ENCODE measurements at regions not wholly inside any gene's neighbourhood (a gene's known extent, or its start where the extent isn't known, plus 50 kb on each side); places are given as distances from the start of the nearest gene placed in this dataset.
"Not testable (repeated sequence)": the region's sequence is repeated elsewhere in the genome, so short reads cannot be mapped to it uniquely, and the experiment has no call there.

DNA sequence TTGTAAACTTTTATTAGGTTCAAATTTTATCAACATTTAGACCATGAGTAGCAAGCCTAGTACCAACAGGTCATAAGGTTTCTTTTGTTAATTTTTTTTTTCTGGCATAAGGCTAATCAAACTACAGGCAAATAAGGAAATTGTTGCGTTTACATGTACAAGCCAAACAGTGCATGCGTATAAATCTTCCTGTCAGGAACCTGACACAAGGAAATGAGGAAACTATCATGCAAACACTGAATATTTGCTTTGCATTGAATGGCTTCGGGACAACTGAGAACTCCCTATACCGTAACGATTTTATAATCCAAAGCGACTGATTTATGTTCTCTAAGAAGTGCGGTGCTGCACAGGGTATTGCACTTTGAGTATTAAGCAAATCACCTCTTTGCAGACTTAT is 133.0 kb upstream of the TRPC4 start:
- no peak for DNase-seq (ENCODE audit: low read depth, low spot score)

DNA sequence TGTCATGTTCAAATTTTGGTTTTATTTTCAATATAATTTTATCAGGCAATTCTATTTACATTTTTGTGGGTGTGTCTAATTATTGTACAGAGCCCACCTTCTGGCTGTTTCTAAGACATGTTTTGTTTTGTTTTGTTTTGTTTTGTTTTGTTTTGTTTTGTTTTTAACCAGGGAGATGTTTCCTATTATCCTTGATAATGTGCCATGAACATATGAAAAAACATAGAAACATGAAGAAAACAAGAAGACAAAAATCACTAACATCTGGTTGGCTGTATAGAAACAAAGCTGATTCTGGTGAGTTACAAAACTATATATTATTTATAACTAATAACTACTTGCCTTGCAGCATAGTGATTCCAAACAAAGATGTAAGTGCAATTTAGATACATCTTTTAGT is 128.1 kb upstream of the TRPC4 start:
- DNase-seq (ENCODE audit: low read depth, low spot score), result no peak

DNA sequence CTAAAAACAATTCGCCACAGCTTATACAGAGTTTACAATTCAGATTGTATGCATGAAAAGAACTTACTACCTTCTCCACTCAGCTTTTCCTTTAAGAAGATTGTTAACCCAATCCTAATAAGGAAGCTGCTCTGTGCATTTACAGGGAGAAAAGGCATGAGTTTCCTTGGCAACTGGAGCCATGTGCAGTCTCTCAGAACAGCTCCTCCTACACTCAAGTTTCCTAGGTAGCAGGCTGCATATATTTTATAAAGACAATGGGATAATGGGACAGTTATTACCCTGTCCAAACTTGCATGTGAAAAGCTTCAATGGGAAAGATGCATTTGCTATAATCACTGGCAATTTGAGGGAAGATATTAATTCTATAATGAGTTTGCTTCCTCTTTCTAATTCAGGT is 125.5 kb upstream of the TRPC4 start:
- DNase-seq (ENCODE audit: low read depth, low spot score), result no peak

DNA sequence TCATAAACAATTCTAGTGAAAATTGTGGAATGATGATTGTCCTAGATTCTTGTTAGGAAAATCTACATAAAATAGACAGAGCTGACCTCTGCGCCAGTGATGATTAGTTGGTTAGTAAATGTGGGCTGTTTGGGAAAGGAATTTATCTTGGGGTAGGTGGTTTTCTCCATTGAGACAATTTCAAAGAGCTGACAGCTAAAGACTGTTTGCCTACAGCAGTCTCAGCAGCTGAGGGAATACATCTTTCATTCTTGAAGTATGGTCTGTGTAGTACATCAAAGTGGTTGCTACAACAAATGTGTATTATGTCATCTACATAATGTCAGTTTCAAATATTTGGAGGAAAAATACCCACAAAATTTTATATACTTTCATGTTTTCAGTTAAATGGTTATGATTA is 117.2 kb upstream of the TRPC4 start:
- DNase-seq (ENCODE audit: low read depth, low spot score), result no peak

DNA sequence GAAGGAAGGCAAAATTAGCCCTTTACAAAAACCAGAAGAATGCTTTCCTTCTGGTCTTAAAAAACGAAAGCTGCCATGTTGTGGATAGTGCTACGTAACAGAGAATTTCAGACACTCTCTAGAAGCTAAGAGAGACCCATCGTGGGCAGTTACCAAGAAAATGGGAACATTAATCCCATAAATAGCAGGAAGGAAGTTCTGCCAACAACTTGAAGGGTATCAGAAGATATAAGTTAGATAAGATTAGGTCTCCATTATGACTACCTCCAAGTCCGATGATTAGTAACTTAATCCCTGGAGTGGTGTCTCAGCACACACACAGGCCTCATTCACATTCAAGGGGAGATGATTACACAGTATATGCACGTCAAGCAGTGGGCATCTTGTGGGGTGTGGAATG is 115.7 kb upstream of the TRPC4 start:
- no peak for DNase-seq (ENCODE audit: low read depth, low spot score)

DNA sequence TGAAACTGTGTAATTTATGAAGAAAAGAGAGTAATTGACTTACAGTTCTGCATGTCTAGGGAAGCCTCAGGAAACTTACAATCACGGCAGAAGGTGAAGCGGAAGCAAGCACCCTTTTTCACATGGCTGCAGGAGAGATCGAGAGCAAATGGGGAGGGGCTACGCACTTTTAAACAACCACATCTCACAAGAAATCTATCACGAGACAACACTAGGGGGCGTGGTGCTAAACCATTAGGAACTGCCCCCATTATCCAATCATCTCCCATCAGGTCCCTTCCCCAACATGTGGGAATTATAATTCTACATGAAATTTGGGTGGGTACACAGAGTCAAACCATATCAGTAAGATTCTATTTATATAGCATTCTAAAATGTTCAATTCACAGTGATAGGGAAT is 114.8 kb upstream of the TRPC4 start:
- no peak for DNase-seq (ENCODE audit: low read depth, low spot score)

DNA sequence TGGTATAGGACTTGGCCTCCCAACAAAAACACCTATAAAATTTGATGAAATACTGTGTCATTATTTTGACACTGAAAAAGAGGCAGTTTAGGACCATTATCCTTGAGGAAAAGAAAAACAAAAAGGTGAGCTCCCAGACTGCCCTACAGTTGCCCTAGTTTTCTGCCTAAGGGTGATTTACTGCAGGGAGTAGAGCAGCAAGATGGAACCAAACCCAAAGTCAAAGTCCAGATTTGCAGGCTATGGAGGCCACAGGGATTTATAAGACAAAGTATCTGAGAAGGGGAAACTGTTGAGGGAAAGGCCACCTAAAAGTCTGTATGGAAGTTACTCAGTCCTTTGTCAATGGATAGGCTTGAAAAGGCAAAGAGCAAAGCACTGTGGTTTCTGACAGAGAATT is 112.4 kb upstream of the TRPC4 start:
- no peak for DNase-seq (ENCODE audit: low read depth, low spot score)

DNA sequence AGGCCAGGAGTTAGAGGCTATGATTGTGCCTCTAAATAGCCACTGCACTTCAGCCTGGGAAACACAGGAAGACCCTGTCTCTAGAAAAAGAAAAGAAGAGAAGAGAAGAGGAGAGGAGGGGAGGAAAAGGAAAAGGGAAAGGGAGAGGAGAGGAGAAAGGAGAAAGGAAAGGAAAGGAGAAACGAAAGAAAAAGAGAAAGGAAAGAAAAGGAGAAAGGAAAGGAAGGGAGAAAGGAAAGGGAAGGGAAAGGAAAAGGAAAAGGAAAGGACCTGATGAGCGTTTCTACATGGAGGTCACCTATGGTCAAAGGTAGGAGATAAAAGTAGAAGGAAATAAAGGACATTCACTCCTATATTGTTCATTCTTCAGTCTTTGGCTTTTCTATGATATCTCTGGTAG is 109.1 kb upstream of the TRPC4 start:
- no peak for DNase-seq (ENCODE audit: low read depth, low spot score)

DNA sequence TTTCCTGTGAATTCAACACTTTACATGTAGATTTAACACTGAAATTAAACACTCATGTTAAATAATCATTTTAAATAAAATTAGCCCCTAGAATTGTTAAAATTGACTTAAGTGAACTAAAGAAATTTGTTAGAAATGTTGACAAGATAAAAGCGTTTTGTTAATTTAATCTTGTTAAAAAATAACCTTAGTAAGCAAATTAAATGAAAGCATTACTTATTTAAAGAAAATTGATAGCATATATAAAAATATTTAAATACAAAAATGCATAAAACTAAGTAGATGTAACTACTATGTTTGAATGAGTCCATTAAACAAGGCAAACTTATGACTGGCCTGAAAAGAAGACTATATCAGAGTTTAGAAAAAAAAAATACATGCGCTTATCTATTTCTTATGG is 99.0 kb upstream of the TRPC4 start:
- DNase-seq (ENCODE audit: low read depth, low spot score), result no peak

DNA sequence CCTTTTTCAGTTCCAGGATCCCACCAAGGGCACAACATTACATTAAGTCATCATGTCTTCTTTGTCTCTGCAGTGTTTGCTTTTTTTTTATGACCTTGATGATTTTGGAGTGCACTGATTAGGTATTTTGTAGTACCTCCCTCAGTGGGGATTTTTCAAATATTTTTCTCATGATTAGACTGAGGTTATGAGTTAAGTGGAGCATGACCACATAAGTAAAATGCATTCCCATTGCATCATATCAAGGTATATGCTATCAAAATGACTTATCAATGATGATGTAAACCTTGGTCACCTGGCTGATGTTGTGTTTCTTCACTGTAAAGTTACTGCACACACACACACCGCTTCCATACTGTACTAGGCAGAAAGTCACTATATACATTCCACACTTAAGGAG is 96.7 kb upstream of the TRPC4 start:
- DNase-seq (ENCODE audit: low read depth, low spot score), result no peak

DNA sequence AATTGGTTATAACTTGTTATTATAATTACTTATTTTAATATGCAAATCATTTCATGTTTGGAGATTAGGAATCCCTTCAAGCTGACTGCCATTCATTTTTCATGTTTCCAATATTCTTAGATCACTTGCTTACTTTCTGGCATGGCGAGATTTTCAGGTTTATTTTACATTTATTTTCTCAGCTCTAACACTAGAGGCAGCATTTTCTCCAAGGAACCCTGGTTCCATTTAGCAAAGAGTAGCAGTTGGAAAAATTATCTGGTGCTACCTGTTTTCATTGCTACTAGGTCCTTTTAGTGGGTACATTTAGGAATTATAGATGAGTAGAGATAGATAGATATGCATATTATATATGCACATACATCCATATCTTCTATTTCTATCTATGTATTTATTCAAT is 90.9 kb upstream of the TRPC4 start:
- no peak for DNase-seq (ENCODE audit: low read depth, low spot score)

DNA sequence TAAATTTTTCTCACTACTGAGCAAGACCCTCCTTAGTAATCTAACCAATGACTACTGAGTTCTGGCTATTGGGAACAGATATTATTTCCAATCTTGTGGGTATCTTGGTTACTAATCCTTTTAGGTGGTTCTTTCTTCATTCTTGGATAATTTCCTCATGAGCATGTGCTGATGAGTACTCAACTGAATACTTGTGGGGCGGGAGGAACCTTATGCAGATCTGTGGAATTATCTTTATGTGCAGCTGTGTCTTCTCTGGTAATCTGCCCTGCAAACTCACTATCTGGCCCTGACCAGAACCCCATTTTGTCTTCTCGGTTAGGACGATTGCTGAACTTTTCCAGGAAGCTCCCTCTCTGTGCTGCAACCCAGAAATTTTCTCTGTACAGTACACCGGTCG is 89.7 kb upstream of the TRPC4 start:
- no peak for DNase-seq (ENCODE audit: low read depth, low spot score)

DNA sequence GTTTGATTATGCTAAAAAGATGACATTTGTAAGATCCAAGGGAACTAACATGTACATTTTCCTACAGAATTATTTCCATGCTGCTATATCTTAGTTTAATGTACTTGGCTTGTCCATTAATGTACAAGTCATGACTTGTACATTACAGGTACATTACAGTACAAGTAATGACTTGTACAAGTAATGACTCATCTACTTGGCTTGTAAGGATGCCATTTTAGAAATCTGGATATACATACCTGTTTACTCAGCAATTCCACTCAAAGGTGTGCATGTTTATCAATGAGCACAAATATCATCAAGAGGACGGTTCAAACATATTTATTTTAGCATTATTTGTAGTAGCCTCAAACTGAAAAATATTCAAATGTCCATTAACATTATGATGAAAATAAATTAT is 87.0 kb upstream of the TRPC4 start:
- no peak for DNase-seq (ENCODE audit: low read depth, low spot score)

DNA sequence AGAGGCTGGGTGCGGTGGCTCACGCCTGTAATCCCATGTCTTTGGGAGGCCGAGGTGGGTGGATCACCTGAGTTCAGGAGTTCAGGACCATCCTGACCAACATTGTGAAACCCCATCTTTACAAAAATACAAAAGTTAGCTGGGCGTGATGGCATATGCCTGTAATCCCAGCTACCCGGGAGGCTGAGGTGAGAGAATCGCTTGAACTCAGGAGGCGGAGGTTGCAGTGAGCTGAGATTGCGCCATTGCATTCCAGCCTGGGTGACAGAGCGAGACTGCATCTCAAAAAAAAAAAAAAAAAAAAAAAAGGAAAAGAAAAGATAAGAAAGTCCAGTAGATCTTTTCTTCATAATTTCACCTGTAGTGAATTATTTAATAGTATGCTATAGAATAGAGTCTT is 85.0 kb upstream of the TRPC4 start:
- not testable (repeated sequence) for DNase-seq (ENCODE audit: low read depth, low spot score)

DNA sequence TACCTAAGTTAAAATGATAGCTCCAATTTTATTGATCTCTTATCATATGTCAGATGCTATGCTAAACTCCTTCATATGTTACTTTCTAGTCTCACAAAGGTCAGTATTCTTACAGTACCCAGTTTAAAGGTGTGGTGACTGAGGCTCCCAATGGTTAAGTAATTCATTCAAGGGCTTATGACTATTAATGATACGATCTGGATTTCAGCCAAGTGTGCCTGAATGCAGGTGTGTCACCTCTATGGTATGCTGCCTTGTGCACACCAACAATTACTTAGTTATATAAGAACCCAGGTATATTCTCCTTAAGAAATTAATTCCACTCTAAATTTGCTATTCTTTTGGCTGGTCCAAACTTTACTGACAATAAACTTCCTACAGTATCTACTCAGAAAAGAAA is 84.6 kb upstream of the TRPC4 start:
- DNase-seq (ENCODE audit: low read depth, low spot score), result no peak

DNA sequence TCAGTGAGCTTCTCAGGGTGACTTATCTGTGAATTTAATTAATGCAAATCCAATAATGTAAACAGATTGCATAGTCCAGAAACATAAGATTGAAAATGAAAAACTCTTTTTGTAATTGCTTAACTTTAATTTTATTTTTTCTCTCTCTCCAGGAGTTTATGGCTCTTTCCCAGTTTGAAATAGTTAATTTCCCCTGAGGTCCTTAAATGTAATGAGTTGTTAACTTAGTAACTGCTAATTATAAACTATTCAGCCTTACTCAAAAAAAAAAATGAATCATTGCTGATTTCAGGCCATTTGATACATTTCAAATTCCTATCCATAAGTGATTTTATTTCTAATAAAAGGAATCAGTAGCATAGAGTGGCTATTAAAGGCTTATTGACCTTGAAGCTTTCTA is 84.1 kb upstream of the TRPC4 start:
- DNase-seq (ENCODE audit: low read depth, low spot score), result no peak

DNA sequence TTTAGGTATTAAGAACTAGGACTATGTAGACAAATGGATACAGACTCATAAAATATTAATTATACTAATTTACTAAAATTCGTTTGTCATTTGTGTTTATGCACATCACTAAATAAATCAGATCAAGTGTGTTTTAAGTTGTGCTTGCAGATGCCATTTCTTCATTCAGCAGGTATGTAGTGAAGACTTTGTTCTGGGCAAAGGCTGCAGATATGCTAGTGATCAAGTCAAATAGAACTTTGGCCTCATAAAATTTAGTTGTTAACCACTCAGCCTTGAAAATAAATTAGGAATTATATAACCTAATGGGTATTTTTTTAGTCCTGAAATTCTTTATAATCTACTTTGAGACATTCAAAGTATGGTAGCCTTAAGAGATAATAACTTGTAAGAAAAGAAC is 80.4 kb upstream of the TRPC4 start:
- DNase-seq (ENCODE audit: low read depth, low spot score), result no peak

DNA sequence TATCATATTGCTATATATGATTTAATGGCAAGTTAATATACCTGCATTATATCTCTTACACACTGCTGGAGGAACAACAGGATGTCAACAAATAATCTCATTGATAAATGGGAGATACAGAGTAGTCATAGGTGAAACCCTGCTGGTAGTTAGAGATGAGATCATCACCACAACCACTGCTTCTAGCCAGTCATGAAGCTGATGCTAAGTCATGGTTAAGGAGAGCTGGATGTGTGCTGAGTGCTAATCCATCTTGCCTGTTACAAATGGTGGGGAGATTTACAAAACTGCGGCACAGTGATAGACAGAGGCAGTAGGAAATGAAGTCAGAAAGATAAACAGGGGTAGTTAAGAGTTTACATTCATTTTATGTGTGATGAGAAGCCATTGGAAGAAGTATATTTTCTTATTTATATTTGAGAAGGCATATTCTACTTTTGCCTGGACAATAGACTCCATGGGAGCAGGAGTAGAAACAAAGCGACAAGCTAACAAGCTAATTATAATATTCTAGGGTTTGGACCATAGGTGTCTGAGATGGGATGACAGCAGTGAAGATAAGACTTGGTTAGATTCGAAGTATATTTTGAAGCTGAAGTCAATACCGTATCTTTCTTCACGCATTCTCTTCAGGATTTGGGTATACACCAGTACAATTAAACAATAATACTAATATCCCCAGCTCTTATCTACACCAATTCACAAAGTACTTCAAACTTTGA is 78.0 kb upstream of the TRPC4 start:
- no peak for DNase-seq (ENCODE audit: low read depth, low spot score)

DNA sequence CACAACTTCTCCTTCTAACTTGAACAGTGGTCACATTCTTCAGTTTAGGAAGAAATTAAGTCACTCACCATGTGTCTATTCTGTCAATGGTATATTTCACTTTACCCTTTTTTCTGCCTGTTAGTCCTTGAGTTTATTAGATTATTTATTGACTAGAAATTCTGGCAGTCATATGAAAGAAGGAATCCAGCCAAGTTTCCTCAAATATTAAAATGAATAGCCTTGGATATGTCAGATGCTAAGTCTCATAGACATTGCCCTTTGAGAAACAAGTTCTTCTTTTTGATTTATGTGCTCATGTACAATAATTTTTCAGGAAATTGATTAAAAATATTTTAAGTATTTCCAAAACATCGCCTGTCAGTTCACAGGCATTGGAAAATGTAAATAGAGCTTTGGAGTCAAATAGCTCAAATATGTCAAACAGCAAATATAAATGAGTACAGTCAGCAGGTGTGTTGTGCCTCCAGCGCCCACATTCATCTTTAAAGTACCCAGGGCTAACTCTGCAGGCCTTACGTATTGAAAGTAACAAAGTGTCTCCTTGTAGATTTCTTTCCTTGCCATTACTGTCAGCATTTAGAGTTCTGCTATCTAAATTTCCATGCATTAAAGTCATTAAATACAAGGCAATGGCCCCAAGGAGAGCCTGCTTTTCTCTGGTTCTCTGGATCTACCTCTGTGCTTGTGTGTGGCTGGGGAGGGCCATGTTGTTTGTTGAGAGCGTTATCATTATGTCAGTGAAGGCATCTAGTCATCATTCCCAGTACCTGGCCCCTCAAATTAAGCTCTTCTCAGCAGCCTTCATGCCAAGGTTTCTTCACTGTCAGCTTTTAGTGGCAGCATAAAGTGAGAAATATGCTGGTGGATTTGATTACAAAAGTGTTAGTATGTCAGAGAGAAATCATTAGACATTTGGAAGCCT is 76.3 kb upstream of the TRPC4 start:
- DNase-seq (ENCODE audit: low read depth, low spot score), result no peak

DNA sequence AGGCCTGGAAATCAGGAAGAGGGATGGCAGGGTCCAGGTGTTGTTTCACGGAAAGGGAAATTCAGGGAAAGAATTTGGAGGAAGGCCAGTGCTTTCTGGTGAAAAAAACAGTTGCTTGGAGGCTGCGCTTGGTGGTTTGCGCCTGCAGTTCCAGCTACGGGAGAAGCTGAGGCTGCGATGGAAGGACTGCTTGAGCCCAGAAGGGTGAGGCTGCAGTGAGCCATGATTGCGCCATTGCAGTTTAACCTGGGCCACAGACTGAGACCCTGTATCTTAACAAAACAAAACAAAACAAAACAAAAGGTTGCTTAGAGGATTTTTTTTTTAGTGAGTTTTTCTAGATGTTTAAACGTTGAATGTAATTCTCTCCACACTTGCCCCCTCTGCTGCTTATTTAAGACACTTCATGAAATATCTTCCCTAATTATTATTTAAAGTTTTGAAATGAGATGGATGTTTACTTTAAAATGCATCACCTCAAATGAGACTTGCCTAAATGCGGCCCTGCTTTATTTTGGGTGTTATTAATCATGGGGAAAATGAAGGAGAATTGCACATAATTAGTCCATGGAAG is 75.4 kb upstream of the TRPC4 start:
- no peak for DNase-seq (ENCODE audit: low read depth, low spot score)

DNA sequence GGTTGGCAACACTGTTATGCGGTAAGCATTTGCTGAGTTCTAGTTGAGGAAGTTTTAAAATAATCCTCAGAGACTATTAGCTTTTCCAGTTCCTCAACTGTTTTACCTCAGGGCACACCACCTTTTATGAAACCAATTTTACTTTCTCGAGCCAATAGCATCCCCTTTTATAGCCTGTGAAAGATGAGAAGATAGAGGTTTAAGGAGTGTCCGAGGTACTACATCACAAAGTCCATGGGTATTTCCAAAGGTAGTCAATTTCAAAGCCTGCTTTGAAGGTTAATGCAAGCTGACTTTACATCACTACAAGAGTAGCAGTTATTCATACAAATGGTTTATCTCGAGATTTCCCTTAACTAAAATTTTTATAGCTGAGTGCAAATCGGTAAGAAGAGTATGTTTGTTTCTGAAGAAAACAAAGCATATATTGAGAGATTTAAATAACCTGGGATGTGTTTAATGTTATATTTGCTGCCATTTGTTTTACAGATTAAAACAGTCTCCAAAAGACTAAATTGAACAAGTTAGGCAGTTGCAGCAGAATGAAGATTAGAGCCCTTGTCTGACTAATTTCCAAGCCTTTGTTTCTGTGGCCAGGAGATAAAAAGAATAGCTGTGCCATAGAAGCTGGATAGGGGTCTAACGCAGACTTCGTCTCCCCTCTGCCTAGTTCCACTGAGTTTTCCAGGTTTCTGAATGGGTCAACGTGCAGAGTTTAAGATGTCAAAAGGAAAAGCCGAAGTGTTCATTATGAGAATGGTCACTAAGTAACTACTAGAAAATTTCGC is 74.7 kb upstream of the TRPC4 start:
- no peak for DNase-seq (ENCODE audit: low read depth, low spot score)

DNA sequence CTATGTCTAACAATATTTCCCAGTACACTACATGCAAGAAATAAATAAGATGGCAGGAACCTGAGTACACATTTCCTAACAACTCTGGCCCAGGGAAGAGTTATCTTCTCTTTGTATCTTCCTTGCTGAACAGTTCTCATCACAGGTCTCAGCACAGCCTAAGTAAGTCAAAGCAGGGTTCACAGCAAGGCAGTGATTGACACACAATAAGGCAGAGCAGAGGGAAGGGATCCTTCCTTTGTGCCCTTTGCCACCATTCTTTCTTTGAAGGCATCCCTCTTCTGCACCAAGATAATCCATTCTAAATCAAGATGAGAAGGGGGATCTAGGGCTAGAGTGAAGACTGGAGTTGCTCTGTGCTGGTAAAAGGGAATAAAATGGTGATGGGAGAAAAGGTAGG is 73.4 kb upstream of the TRPC4 start:
- DNase-seq (ENCODE audit: low read depth, low spot score), result no peak
